ENCODE measurements at regions not wholly inside any gene's neighbourhood (a gene's known extent, or its start where the extent isn't known, plus 50 kb on each side); places are given as distances from the start of the nearest gene placed in this dataset.

DNA sequence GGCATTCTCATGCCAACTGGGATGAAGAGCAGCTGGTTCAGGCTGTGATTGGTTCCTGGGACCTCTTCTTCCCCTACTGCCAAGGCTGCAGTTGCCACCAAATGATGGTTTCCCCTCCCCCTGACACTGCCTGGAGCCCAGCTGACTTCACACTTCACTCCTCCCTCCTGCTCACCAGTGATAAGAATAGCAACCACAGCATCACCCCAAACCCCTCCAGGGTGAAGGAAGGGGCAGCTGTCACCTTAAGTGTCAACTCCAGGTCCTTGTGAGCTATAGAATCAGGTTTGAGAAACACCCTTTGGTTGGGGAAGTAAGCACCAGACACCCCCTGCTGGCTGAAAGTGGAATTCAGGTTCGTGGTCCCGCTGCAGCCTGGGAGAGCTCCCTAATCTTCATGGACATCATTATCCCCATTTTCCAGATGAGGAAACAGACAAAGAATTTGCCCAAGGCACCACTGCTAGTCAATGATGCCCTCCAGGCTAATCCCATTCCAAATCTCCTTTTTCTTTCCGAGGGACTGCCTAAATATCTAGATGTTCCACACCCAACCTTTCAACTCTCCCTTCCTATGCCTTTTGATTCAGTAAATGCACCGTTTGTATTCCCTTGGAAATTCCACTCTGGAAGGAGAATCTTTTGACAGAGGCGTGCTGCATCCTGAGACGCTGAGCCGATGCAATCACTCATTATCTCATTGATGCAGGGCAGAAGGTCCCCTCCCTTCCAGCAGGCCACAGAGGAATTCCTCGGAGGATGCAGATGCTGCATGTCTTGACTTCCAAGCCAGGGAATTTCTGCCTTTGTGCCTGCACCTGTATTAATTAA, 50.6 kb upstream of the UQCRFS1 start:
- peak; percentile 37 for DNase-seq

DNA sequence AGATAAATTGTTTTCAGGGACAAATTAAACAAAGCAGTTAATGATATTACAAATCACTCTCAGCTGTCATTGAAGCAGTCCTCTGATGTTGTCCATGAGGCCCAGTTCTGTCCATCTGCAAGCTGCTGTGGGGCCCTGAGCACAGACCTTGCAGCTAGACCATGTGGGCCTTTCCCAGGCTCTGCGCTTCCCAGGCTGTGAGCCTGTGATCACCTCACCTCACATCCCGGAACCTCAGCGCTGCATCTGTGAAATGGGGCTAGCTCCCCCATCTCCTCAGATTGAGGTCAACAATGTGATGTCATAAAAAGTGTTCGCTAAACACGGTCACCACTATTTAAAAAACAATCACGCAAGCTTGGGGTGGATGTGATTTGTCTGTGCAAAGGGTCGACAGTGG, 51.9 kb upstream of the UQCRFS1 start:
- DNase-seq, result no peak

DNA sequence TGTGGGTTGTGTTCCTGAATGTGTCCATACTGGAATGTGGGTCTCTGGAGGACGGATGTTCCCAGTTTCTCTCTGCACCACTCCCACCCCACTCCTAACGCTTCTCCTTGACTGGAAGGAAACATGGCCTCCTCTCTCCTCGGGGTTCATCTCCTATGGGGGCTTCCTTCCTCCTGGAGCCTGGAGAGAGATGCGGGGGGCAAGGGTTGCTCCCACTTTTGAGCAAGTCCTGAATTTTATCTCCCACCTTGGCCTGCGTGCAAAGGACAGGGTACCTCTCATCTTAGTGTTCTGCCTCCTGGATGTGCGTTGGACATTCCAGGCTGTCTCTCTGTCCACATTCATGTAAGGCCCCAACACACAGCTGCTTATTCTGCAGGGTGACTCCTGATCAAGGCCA, 52.5 kb upstream of the UQCRFS1 start:
- no peak for DNase-seq

DNA sequence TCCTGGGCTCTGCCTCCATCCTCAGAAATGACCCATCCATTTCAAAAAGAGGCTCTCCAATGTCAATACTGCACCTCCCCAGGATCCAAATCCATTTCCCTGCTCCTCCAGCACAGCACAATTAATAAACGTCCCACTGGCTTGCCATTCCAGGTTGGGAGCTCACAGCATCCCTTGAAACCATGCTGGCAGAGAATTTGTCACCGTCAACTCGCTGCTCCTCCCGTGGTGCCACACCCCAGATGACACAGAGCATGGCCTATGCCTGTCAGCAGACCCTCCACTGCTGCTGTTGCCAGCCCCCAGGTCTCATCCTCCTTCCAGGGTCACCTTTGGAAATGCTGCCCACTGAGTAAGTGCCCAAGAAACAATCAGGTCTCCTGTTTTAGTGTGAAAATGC, 53.0 kb upstream of the UQCRFS1 start:
- DNase-seq, result no peak

DNA sequence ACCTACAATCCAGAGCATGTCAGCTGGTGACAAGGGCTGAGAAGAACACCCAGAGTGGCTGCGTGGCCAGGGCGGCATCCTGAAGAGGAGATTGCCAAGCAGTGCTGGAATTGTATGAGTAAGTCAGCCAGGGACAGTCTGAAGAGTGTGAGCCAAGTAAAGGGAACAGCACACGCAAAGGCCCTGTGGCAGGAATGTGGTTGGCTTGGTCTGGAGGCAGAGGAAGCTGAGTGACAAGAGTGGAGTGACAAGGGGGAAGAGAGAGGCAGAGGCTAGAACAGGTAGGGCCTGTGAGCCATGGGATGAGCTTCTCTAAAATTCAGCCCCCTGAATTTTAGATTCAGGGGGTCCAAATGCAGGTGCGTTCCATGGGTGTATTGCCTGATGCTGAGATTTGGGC, 53.7 kb upstream of the UQCRFS1 start:
- no peak for DNase-seq

DNA sequence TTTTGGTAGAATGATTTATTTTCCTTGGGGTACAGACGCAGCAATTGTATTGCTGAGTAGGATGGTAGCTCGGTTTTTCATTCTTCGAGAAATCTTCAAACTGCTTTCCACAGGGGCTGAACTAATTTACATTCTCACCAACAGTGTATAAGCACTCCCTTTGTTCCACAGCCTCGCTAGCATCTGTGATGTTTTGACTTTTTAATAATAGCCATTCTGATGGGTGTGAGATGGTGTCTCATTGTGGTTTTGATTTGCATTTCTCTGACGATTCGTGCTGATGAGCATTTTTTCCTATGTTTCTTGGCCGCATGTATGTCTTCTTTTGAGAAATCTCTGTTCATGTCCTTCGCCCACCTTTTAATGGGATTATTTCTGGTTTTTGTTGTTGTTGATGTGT, 54.8 kb upstream of the UQCRFS1 start:
- DNase-seq, result no peak

DNA sequence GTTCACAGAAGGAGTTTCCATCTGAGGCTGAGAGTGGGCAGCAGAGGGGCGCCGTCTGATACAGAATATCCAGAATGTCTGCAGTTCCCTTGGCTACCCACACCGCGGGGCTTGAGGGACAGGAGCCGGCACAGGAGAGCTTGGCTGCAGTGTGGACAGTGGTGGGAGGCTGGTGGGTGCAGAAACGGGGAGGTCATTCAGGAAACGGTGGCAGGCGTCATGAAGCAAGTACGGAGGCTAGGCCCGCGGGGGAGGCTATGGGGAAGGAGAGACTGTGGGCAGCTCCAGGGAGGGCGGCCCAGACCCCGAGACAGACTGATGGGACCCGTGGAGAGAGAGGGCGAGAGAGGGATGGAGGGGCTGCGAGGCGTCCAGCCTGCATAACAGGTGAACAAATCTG, 55.2 kb upstream of the UQCRFS1 start:
- DNase-seq, result no peak

DNA sequence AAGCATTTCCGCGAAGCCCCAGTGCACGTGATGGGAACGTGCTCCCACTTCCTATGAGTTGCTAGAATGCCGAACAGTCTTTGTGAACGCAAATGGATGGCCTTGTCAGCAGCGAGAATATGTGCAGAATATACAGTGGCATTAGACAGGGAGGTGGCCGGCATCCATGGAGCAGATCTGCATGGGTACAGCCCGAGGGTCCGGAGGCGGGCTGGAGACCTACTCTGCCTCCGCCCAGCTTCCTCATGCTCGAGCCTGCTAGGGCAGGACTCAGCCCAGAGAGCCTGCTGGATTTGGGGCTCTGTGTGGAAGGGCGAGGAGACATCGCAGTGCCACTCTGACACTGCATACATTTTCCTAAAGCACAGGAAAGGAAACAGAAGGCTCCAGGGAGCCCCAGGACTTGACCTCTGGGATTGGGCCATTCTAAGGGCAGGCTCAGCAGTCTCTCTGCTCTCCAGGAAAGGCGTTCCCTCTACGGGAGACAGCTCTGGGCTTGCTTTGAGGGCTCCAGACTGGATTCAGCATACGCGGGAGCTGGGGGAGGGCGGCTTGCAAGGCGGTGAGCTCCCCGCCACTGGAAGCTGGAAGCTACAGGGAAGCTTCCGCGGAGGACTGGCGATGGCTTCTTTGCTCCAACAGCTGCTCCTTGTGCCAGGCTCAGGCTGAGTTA, 55.9 kb upstream of the UQCRFS1 start:
- no peak for DNase-seq

DNA sequence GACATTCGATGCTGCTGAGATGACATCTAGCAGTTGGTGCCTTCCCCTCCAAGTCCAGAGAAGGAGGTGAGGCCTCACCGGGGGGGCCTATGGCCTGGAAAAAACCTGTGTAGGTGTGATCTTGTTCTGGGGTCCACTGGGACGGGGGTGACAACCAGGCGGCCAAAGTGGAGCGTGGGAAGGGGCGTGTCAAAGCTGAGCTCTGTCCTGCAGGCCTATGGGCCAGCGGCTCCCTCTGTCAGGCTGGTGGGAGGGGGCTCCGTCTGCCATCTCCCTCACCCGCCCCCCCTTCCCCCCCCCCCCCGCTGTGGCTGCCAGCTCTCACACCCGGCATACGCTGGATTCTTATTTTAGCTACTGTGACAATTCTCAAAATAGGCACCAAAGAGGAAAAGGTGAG, 56.7 kb upstream of the UQCRFS1 start:
- DNase-seq, result no peak

DNA sequence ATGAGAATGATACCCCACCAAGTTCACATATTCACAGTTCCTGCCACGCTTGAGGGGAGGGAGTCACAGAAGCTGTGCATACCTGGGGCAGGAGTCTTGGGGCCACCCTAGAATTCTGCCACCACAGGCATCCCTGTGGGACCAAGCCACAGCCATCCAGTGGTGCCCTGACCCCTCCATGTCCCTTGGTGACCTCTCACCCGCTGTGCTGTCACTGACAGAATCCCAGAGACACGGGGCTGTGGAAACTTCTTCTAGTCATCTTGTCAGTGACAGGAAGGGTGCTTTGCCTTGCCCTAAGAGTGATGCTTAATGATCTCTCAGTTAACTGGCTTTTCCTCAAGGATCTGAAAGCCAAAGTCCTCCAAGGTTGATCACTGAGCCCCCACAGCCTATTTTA, 58.4 kb upstream of the UQCRFS1 start:
- no peak for DNase-seq

DNA sequence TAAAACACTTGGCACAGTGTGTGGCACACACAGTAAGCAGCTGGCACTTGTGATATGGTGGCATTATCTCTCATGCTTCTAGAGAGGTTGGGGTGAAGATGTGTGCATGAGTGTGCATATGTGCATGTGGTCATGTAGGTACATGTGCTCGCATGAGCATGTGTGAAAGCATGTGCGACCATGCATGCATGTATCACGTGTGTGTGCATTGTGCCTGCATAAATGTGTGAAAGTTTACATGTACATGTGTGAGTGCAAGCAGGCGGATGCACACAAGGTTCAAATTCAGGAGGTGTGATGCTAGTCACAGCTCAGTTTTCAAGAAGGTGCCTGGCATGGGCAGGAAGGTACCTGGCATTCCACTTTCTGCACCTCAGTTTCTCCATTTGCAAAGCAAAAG, 59.0 kb upstream of the UQCRFS1 start:
- no peak for DNase-seq

DNA sequence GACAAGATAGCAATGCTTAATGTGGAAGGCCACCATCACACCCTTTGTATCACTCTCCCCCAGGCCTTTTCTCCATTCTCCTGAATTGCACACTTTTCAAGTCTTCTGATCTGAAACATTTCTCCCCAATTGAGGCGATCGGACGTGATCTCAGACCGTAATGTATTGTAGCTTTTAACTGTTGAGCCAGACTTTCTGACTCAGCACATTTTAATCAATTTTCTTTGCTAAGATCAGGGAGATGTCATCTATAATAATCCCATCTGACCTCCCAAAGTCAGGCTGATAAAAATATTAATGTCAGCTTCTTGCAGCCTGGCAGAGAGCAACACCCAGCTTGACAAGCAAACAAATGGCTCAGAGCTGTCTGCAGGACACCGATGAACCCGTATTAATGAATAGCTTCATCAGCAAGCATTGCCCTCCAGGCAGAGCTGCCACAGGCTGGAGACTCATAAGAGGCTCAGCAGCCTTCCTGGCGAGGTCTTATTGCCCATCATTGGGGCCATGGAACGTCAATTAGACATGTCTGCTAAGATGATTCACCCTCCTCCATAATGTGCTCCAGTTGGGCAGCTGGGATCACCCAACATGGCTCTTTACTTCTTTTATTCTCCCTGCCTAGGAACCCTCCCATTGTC, 60.2 kb upstream of the UQCRFS1 start:
- no peak for DNase-seq

DNA sequence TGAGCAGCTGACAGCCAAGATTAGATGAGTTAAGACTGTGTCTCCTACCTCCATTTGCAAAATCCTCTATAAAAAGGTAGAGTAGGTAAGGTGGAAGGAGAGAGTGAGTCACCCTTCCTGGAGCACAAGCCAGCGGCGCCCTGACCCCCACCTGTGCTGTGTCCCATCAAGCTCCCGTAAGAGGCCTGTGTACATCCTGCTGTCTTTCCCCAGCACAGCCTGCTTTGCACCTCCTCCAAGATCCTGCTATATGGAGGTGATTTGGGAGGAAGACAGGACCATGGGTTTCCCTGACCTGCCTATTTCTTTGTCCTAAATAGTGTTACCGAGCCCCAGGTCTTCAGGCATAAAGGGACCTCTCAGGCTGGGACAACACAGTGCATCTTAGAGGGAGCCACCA, 62.3 kb upstream of the UQCRFS1 start:
- DNase-seq, result no peak

DNA sequence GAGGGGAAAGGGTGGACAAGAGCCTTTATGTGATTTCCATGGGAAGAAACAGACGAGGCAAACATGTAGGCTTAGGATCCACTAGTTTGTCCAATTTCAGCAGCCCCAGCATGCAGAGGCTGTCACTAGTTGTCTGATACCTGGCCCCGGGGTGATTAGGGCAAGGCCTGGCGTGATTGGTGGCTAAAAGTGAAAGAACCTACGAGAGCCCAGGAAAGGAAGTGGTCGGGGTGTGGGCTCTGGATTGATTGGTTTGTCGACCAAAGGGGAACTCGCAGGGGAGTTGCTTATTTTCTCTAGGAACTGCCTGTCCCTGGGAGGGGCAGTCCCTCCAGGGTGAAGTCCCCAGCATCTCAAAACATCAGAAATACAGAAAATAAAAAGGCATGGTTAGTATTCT, 64.2 kb upstream of the UQCRFS1 start:
- DNase-seq, result no peak

DNA sequence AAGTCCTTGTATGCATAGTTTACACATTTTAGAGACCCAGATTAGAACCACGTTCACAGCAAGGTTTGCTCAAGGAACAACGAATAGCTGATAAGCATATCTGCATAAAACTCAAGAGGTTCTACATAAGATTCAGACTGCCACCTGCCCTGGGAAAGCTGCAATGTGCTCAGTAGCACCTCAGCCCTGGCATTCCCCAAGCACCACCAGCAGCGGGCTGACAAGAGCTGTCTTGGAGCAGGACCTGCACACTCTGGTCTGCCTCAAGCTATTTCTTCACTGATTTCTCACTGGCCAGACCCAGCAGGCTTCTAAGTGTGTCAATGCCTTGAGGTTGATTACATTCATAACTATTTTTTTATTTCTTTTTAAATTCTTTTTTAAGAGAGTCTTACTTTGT, 65.8 kb upstream of the UQCRFS1 start:
- no peak for DNase-seq

DNA sequence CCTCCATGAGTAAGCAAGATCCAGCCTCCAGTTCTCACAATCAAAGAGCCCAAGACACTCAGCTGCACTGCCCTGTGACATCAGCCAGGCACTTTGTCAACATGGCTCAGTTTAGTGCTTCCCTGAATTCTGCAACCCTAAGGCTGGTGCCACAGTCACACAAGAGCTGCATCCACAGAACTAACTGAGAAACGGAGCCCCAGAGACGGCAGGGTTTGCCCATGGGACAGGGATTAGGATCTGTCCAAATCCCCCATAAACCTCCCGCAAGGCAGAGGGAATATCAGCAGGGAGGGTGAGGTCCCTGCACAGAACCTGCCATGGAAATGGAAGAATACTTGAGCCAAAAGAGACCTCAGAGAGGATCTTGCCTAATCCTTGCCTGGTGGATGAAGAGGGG, 70.4 kb upstream of the UQCRFS1 start:
- DNase-seq, result no peak

DNA sequence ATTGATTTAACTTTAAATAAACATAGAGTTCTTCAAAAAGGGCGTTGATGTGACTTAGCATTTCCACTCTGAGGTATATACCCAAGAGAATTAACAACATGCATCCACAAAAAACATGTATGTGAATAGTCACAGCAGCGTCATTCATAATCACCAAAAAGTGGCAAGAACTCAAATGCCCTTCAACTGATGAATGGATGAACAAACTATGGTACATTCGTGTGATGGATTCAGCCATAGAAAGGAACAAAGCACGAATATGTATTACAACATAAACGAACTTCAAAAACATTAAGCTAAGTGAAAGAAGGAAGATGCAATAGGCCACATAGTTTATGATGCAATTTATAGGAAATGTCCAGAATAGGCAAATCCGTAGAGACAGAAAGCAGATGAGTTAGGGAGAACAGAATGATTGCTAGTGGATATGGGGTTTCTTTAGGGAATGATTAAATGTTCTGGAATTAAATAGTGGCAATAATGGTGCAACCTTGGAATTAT, 72.3 kb upstream of the UQCRFS1 start:
- no peak for DNase-seq

DNA sequence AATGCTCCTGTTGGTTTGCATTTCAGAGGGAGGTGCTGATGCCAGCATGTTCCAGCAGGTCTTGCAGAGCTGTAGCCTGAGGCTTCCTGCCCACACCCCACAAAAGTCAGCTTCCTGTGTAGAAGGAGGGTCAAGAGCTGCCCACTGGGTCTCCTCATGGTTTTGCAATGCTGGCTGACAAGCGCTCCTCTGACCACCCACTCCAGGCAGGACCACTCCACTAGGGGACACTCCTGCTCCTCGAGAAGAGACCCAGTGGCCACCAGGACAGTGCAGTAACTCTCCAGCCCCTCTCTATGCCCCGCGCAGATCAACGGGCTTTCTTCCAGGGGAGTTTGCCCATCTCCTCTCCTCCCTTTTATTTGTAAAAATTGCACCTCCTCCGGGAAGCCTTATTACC, 72.9 kb upstream of the UQCRFS1 start:
- DNase-seq, result no peak

DNA sequence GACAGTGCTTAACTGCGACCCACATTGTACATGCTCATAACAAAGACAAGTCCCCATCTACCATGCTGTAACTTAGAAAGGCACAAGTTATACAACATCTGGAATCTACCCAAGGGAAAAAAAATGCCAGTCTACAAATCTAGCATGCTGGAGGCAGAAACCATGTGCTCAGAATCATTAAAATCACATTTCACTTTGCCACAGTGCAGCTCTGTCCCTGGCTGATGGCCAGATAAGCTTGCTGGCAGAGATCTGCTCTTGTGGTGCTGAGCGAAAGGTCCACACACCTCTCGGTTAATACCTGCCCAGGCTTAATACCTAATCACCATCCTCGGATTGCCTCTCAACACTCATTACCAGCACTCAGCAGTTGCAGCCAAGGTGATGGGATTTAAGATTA, 74.1 kb upstream of the UQCRFS1 start:
- DNase-seq, result no peak

DNA sequence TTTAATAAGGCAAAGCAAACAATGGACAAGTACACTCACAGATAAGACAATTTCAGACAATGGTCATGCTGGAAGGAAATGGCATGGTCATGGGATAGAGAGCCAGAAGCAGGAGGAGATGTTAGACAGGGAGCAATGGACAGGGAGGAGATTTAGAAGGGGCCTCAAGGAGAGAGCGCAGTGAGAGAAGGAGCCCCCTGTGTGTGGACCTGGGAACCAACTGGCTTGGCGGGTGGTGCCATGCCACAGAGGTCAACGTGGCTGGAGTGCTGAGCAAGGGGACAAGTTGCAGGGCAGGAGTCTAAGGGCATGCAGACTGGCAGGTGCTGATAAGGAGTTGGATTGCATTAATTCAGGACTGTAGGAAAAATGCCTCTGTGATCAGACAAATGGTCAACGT, 75.3 kb upstream of the UQCRFS1 start:
- DNase-seq, result no peak

DNA sequence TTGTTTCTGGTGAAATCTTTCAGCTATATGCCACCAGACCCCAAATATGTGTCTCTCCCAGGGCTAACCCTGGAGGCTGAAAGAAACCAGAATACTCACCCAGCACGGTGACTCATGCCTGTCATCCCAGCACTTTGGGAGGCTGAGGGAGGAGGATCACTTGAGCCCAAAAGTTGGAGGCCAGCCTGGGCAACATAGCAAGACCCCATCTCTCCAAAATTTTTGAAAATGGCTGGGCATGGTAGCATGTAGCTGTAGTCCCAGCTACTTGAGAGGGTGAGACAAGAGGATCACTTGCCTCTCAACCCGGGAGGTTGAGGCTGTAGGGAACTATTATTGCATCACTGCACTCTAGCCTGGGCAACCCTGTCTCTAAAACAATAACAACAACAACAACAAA, 76.1 kb upstream of the UQCRFS1 start:
- DNase-seq, result no peak

DNA sequence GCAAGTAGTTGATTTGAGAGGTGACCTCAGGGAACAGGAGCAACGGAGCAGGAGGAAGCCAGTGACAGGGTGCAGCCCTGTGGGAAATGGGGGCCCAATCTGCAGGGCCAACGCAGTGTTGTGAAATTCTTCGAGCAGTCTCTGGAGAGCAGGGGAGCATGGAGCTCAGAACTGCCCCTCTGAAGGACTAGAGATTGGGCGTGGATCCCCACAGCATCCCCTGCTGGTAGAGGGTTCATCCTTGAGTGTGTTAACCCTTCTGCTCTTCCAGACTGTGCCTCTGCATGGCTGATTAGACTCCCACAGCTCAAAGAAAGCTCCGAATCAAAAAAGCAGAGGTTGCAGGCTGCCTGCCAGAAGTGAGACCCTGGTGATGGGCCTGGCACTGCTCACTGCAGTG, 77.9 kb upstream of the UQCRFS1 start:
- DNase-seq, result no peak

DNA sequence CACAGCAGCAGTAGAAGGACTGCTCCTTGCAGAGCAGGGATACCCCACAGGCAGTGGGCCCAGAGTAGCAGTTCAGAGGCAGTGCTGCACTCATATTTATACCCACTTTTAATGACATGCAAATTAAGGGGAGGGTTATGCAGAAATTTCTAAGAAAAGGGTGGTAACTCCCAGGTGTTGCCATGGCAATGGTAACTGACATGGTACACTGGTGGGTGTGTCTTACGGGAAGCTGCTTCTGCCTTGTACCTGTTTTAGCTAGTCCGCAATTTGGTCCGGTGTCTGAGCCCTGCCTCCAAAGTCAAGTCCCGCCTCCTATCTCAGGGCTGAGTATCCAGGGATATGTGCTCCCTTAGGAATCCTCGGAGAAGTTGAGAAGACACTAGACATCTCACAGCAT, 79.2 kb upstream of the UQCRFS1 start:
- no peak for DNase-seq

DNA sequence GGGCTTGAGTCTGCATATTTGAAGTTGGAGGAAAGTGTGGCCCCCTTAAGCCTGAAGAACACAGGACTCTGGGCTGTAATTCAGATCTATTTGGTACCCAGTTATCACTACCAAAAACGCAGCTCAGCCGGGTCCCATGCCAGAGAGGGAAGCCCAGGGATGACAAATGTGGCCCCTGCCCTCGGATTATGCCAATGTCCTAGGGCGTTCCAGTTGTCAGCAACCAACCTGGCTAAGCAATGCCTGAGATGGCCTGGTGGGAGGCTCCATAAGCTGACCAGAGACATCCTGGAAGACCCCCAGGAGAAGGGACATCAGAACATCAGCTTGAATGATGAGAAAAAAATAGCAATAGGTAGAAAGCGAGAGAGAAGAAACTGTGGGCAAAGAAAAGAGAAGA, 79.6 kb upstream of the UQCRFS1 start:
- DNase-seq, result no peak
